NCI-H1092 (cell line): ENCODE measurements at regions not wholly inside any gene's neighbourhood (a gene's known extent, or its start where the extent isn't known, plus 50 kb on each side); places are given as distances from the start of the nearest gene placed in this dataset.

Experiments used
- DNase-seq: peaks from one replicate; lab custom pipeline; 2025; lab: John Stamatoyannopoulos, UW

GRCh38 chr3:193780810-193781478, 187.9 kb downstream of the OPA1 start:
- no peak for DNase-seq

- DNase-seq = no peak
These were observed 189.3 kb downstream of the OPA1 start for GRCh38 chr3:193782276-193782647.

- no peak for DNase-seq
These were observed 189.7 kb downstream of the OPA1 start for GRCh38 chr3:193782747-193783146.

GRCh38 chr3:193783166-193783896, 190.3 kb downstream of the OPA1 start:
- no peak for DNase-seq

GRCh38 chr3:193784822-193785221, 191.8 kb downstream of the OPA1 start:
- no peak for DNase-seq

- no peak for DNase-seq
These were observed 194.5 kb downstream of the OPA1 start for GRCh38 chr3:193787496-193787870.

- peak; percentile 74 for DNase-seq
These were observed 195.4 kb downstream of the OPA1 start for GRCh38 chr3:193788189-193788991.

- no peak for DNase-seq
These were observed 196.4 kb downstream of the OPA1 start for GRCh38 chr3:193789455-193789854.

- DNase-seq = no peak
These were observed 197.3 kb downstream of the OPA1 start for GRCh38 chr3:193790086-193790990.

- DNase-seq = no peak
These were observed 198.3 kb downstream of the OPA1 start for GRCh38 chr3:193791041-193792032.

GRCh38 chr3:193793123-193793522, 200.1 kb downstream of the OPA1 start:
- no peak for DNase-seq

- DNase-seq = no peak
These were observed 201.2 kb downstream of the OPA1 start for GRCh38 chr3:193794002-193794881.

- DNase-seq = no peak
These were observed 202.2 kb downstream of the OPA1 start for GRCh38 chr3:193795062-193795690.

GRCh38 chr3:193796089-193796488, 203.1 kb downstream of the OPA1 start:
- no peak for DNase-seq

- no peak for DNase-seq
These were observed 204.6 kb downstream of the OPA1 start for GRCh38 chr3:193797566-193797965.

- DNase-seq = no peak
These were observed 205.0 kb downstream of the OPA1 start for GRCh38 chr3:193798051-193798450.

GRCh38 chr3:193800138-193801043, 207.4 kb downstream of the OPA1 start:
- no peak for DNase-seq

- no peak for DNase-seq
These were observed 208.1 kb downstream of the OPA1 start for GRCh38 chr3:193801097-193801496.
